ENCODE measurements at regions not wholly inside any gene's neighbourhood (a gene's known extent, or its start where the extent isn't known, plus 50 kb on each side); places are given as distances from the start of the nearest gene placed in this dataset.

DNA sequence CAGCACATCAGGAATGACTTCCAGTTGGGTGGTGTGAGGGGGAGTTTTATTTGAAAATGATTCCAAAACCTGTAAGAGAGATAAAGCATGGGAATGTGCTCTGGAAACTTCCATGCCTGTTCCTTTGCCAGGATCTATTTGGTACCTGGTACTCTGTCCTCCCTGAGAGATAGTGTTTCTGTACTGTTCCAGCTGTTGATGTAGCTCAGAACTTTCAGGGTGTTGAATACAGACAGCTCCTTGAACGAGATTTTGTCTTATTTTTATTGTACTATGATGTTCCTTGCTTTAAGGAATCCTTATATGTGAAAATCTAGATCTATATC is 148.7 kb upstream of the RIPOR2 start:
- Mint-ChIP-seq H3K4me1 (peaks cover 9 to 10% of the 10 kb centered on the region in 2 donors), H3K36me3 (peaks cover 4% of the 10 kb centered on the region), H3K9me3 (no peaks in the 10 kb centered on the region), H3K4me3 (peak overlapping the region; percentile 51), H3K27ac (no peak overlapping the region), H3K27me3 (ENCODE audit: low read depth in 2 of 2) (no peaks in the 10 kb centered on the region)
- 67% methylated on average over 1 of the region's 1 CpG for WGBS (ENCODE audit: insufficient coverage)
- peaks cover 18% of the 10 kb centered on the region for H3K36me3 ChIP-seq (ENCODE audit: control insufficient read depth, insufficient read depth, low read length)
- no peak overlapping the region for H3K27ac ChIP-seq (ENCODE audit: low read length)
- H3K4me1 ChIP-seq (ENCODE audit: control insufficient read depth, insufficient read depth, low read length), result peaks cover 6% of the 10 kb centered on the region
- intact Hi-C loops (cut with micrococcal nuclease), result no loop called here
- no peaks in the 10 kb centered on the region for H3K27me3 ChIP-seq (ENCODE audit: control insufficient read depth, insufficient read depth, low read length)
- no peak for DNase-seq
- TF ChIP-seq, protein P1, sequence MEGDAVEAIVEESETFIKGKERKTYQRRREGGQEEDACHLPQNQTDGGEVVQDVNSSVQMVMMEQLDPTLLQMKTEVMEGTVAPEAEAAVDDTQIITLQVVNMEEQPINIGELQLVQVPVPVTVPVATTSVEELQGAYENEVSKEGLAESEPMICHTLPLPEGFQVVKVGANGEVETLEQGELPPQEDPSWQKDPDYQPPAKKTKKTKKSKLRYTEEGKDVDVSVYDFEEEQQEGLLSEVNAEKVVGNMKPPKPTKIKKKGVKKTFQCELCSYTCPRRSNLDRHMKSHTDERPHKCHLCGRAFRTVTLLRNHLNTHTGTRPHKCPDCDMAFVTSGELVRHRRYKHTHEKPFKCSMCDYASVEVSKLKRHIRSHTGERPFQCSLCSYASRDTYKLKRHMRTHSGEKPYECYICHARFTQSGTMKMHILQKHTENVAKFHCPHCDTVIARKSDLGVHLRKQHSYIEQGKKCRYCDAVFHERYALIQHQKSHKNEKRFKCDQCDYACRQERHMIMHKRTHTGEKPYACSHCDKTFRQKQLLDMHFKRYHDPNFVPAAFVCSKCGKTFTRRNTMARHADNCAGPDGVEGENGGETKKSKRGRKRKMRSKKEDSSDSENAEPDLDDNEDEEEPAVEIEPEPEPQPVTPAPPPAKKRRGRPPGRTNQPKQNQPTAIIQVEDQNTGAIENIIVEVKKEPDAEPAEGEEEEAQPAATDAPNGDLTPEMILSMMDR (IDR thresholded peaks at IDR 0.05), result no peak
- no peaks in the 10 kb centered on the region for H3K9me3 ChIP-seq (ENCODE audit: control insufficient read depth, insufficient read depth, low read length)
- H3K4me3 ChIP-seq (ENCODE audit: low read length), result no peak overlapping the region
- no peak for ATAC-seq

GRCh38 chr6:25085756-25086155 is 150.0 kb upstream of the RIPOR2 start:
- no peaks in the 10 kb centered on the region for H3K9me3 Mint-ChIP-seq
- H3K27ac ChIP-seq (ENCODE audit: low read length), result peak overlapping the region; percentile 23
- peak in 1 of 2 donors; percentile 36 for DNase-seq

GRCh38 chr6:25086500-25087091 is 150.8 kb upstream of the RIPOR2 start:
- no peak for ATAC-seq
- intact Hi-C loops (cut with micrococcal nuclease), result no loop called here
- peaks cover 11 to 12% of the 10 kb centered on the region in 2 donors for H3K4me1 Mint-ChIP-seq
- Histone ChIP-seq H3K36me3 (ENCODE audit: control insufficient read depth, insufficient read depth, low read length) (peaks cover 22% of the 10 kb centered on the region), H3K4me3 (ENCODE audit: low read length) (no peak overlapping the region), H3K9me3 (ENCODE audit: control insufficient read depth, insufficient read depth, low read length) (no peaks in the 10 kb centered on the region), H3K4me1 (ENCODE audit: control insufficient read depth, insufficient read depth, low read length) (peaks cover 6% of the 10 kb centered on the region), H3K27ac (ENCODE audit: low read length) (no peak overlapping the region), H3K27me3 (ENCODE audit: control insufficient read depth, insufficient read depth, low read length) (no peaks in the 10 kb centered on the region)
- DNase-seq, result no peak
- no peaks in the 10 kb centered on the region for H3K27me3 Mint-ChIP-seq (ENCODE audit: low read depth in 2 of 2)
- H3K9me3 Mint-ChIP-seq, result no peaks in the 10 kb centered on the region
- no peak overlapping the region for H3K27ac Mint-ChIP-seq
- WGBS (ENCODE audit: insufficient coverage), result 83% methylated on average over 9 of the region's 9 CpGs
- peaks cover 6% of the 10 kb centered on the region for H3K36me3 Mint-ChIP-seq
- TF ChIP-seq, protein P1 (IDR thresholded peaks at IDR 0.05), result no peak
- no peak overlapping the region for H3K4me3 Mint-ChIP-seq

More at GRCh38 chr6:25085756-25086155, 150.0 kb upstream of the RIPOR2 start:
- Mint-ChIP-seq H3K27ac (peak overlapping the region in 1 of 2 donors; percentile 31), H3K36me3 (peaks cover 6% of the 10 kb centered on the region), H3K27me3 (ENCODE audit: low read depth in 2 of 2) (no peaks in the 10 kb centered on the region), H3K4me3 (peak overlapping the region; percentile 40), H3K4me1 (peaks cover 11 to 12% of the 10 kb centered on the region in 2 donors)
- Histone ChIP-seq H3K9me3 (ENCODE audit: control insufficient read depth, insufficient read depth, low read length) (no peaks in the 10 kb centered on the region), H3K4me3 (ENCODE audit: low read length) (no peak overlapping the region), H3K36me3 (ENCODE audit: control insufficient read depth, insufficient read depth, low read length) (peaks cover 19% of the 10 kb centered on the region), H3K27me3 (ENCODE audit: control insufficient read depth, insufficient read depth, low read length) (no peaks in the 10 kb centered on the region), H3K4me1 (ENCODE audit: control insufficient read depth, insufficient read depth, low read length) (peaks cover 6% of the 10 kb centered on the region)
- WGBS (ENCODE audit: insufficient coverage), result no CpG with 5 or more reads among the region's 1 CpG
- TF ChIP-seq, protein P1 (IDR thresholded peaks at IDR 0.05), result no peak
- peak; percentile 56 to 68 (median 57) for ATAC-seq
- intact Hi-C loops (cut with micrococcal nuclease), result no loop called here

- Mint-ChIP-seq H3K9me3 (no peaks in the 10 kb centered on the region), H3K27ac (no peak overlapping the region), H3K27me3 (ENCODE audit: low read depth in 2 of 2) (no peaks in the 10 kb centered on the region), H3K4me1 (peaks cover 11 to 12% of the 10 kb centered on the region in 2 donors), H3K36me3 (peaks cover 16% of the 10 kb centered on the region), H3K4me3 (no peak overlapping the region)
- Histone ChIP-seq H3K4me1 (ENCODE audit: control insufficient read depth, insufficient read depth, low read length) (peaks cover 6% of the 10 kb centered on the region), H3K36me3 (ENCODE audit: control insufficient read depth, insufficient read depth, low read length) (peaks cover 35% of the 10 kb centered on the region), H3K27me3 (ENCODE audit: control insufficient read depth, insufficient read depth, low read length) (no peaks in the 10 kb centered on the region), H3K27ac (ENCODE audit: low read length) (no peak overlapping the region), H3K4me3 (ENCODE audit: low read length) (no peak overlapping the region), H3K9me3 (ENCODE audit: control insufficient read depth, insufficient read depth, low read length) (no peaks in the 10 kb centered on the region)
- WGBS (ENCODE audit: insufficient coverage), result 88% methylated on average over 4 of the region's 5 CpGs
- intact Hi-C loops (cut with micrococcal nuclease), result no loop called here
- ATAC-seq (no peak), DNase-seq (no peak)
- TF ChIP-seq, protein P1 (IDR thresholded peaks at IDR 0.05), result no peak
These were observed 152.8 kb upstream of the RIPOR2 start for GRCh38 chr6:25088513-25088912.

Measured in natural killer cell (primary cell).